ENCODE measurements at regions not wholly inside any gene's neighbourhood (a gene's known extent, or its start where the extent isn't known, plus 50 kb on each side); places are given as distances from the start of the nearest gene placed in this dataset.

DNA sequence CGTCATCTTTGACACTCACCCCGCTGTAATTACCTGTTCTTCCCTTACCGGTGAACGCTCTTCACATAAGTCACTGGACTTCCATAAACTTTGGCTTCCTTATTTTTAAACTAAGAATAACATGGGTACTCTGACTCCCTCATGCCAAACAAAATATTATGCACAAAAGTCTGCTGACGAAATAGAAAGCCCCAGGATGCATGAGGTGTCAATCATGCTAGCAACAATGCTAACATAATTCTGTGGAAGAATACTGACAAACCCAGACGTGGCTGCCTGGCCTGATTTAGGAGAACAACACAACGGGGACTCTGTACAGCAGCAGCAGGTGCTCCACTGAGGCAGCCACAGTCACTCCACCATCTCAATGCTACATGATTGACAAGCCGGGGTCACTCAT lies 137.5 kb downstream of the CCDC71L start:
- TF ChIP-seq, protein P1, sequence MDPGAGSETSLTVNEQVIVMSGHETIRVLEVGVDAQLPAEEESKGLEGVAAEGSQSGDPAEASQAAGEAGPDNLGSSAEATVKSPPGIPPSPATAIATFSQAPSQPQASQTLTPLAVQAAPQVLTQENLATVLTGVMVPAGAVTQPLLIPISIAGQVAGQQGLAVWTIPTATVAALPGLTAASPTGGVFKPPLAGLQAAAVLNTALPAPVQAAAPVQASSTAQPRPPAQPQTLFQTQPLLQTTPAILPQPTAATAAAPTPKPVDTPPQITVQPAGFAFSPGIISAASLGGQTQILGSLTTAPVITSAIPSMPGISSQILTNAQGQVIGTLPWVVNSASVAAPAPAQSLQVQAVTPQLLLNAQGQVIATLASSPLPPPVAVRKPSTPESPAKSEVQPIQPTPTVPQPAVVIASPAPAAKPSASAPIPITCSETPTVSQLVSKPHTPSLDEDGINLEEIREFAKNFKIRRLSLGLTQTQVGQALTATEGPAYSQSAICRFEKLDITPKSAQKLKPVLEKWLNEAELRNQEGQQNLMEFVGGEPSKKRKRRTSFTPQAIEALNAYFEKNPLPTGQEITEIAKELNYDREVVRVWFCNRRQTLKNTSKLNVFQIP (CRISPR knock-in tag; IDR thresholded peaks at IDR 0.05; ENCODE audit: borderline replicate concordance, low read depth) = no peak
- no peak for TF ChIP-seq CSDC2 (CRISPR knock-in tag; IDR thresholded peaks at IDR 0.05)
- TF ChIP-seq SNAI2 (CRISPR knock-in tag; IDR thresholded peaks at IDR 0.05) = no peak

GRCh38 chr7:106522696-106523095 lies 138.3 kb downstream of the CCDC71L start:
- TF ChIP-seq, protein P1 (CRISPR knock-in tag; IDR thresholded peaks at IDR 0.05; ENCODE audit: borderline replicate concordance, low read depth) = no peak
- ATAC-seq = no peak

More for the DNA sequence above, 137.5 kb downstream of the CCDC71L start:
- ATAC-seq = no peak

DNA sequence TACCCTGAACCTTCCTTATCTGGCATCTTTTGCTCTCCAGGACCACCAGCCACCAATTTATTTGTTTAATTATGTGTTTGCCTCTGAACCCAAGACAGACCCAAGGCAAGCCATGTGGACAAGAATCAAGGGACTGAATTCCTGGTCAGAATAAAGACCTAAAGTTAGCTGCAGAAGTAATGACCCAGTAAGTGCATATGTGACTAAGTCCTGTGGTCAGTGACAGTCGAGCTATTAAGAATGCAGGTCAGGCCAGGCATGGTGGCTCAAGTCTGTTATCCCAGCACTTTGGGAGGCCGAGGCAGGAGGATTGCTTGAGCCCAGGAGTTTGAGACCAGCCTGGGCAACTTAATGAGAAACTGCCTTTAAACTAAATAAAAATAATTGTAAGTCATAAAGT lies 139.4 kb downstream of the CCDC71L start:
- TF ChIP-seq ZNF565 (CRISPR knock-in tag; conservative IDR thresholded peaks at IDR 0.05; ENCODE audit: low read depth) (no peak), TOX (CRISPR knock-in tag; IDR thresholded peaks at IDR 0.05; ENCODE audit: borderline replicate concordance) (no peak), SNAI2 (CRISPR knock-in tag; IDR thresholded peaks at IDR 0.05) (no peak), ZNF8 (CRISPR knock-in tag; IDR thresholded peaks at IDR 0.05) (no peak), OSR1 (CRISPR knock-in tag; IDR thresholded peaks at IDR 0.05) (no peak), ZFP30 (CRISPR knock-in tag; IDR thresholded peaks at IDR 0.05) (no peak), CSDC2 (CRISPR knock-in tag; IDR thresholded peaks at IDR 0.05) (no peak)
- TF ChIP-seq, protein P2, sequence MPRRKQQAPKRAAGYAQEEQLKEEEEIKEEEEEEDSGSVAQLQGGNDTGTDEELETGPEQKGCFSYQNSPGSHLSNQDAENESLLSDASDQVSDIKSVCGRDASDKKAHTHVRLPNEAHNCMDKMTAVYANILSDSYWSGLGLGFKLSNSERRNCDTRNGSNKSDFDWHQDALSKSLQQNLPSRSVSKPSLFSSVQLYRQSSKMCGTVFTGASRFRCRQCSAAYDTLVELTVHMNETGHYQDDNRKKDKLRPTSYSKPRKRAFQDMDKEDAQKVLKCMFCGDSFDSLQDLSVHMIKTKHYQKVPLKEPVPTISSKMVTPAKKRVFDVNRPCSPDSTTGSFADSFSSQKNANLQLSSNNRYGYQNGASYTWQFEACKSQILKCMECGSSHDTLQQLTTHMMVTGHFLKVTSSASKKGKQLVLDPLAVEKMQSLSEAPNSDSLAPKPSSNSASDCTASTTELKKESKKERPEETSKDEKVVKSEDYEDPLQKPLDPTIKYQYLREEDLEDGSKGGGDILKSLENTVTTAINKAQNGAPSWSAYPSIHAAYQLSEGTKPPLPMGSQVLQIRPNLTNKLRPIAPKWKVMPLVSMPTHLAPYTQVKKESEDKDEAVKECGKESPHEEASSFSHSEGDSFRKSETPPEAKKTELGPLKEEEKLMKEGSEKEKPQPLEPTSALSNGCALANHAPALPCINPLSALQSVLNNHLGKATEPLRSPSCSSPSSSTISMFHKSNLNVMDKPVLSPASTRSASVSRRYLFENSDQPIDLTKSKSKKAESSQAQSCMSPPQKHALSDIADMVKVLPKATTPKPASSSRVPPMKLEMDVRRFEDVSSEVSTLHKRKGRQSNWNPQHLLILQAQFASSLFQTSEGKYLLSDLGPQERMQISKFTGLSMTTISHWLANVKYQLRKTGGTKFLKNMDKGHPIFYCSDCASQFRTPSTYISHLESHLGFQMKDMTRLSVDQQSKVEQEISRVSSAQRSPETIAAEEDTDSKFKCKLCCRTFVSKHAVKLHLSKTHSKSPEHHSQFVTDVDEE (CRISPR knock-in tag; IDR thresholded peaks at IDR 0.05) = no peak
- ATAC-seq = no peak

DNA sequence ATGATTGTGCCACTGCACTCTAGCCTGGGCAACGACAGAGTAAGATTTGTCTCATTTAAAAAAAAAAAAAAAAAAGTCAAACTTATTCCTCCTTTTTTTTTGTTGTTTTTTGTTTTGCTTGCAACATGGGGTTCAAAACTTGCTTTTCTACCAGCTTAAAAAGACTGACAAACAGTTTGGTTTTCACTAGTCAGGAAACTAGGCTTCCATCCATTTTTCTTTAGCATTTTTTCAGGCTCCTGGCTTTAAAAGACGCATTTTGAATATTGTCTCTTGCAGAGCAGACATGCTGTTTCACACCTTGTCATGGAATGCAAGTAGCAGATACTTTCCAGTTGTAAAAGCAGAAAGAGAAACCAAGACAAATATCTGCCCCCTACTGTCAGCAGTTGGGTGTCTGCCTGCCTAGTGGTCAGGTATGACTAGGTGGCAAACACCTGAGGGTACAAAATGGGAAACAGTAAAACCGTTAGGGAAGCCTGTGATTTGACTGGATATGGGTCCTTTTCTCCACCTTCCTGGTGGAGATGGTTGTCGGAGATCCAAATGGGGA lies 139.9 kb downstream of the CCDC71L start:
- ATAC-seq = no peak
- TF ChIP-seq, protein P3, sequence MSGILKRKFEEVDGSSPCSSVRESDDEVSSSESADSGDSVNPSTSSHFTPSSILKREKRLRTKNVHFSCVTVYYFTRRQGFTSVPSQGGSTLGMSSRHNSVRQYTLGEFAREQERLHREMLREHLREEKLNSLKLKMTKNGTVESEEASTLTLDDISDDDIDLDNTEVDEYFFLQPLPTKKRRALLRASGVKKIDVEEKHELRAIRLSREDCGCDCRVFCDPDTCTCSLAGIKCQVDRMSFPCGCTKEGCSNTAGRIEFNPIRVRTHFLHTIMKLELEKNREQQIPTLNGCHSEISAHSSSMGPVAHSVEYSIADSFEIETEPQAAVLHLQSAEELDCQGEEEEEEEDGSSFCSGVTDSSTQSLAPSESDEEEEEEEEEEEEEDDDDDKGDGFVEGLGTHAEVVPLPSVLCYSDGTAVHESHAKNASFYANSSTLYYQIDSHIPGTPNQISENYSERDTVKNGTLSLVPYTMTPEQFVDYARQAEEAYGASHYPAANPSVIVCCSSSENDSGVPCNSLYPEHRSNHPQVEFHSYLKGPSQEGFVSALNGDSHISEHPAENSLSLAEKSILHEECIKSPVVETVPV (CRISPR knock-in tag; IDR thresholded peaks at IDR 0.05) = no peak
- no peak for TF ChIP-seq CSDC2 (CRISPR knock-in tag; IDR thresholded peaks at IDR 0.05)
- TF ChIP-seq TCF4 (CRISPR knock-in tag; IDR thresholded peaks at IDR 0.05; ENCODE audit: borderline replicate concordance) = no peak
- no peak for TF ChIP-seq ISL1 (CRISPR knock-in tag; IDR thresholded peaks at IDR 0.05)
- TF ChIP-seq ESRRG (CRISPR knock-in tag; IDR thresholded peaks at IDR 0.05) = no peak
- TF ChIP-seq, protein P4, sequence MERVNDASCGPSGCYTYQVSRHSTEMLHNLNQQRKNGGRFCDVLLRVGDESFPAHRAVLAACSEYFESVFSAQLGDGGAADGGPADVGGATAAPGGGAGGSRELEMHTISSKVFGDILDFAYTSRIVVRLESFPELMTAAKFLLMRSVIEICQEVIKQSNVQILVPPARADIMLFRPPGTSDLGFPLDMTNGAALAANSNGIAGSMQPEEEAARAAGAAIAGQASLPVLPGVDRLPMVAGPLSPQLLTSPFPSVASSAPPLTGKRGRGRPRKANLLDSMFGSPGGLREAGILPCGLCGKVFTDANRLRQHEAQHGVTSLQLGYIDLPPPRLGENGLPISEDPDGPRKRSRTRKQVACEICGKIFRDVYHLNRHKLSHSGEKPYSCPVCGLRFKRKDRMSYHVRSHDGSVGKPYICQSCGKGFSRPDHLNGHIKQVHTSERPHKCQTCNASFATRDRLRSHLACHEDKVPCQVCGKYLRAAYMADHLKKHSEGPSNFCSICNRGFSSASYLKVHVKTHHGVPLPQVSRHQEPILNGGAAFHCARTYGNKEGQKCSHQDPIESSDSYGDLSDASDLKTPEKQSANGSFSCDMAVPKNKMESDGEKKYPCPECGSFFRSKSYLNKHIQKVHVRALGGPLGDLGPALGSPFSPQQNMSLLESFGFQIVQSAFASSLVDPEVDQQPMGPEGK (CRISPR knock-in tag; IDR thresholded peaks at IDR 0.05; ENCODE audit: borderline replicate concordance) = no peak
- no peak for TF ChIP-seq ZNF70 (CRISPR knock-in tag; IDR thresholded peaks at IDR 0.05)
- TF ChIP-seq PPARA (CRISPR knock-in tag; IDR thresholded peaks at IDR 0.05; ENCODE audit: borderline replicate concordance) = no peak
- TF ChIP-seq BACH2 (CRISPR knock-in tag; IDR thresholded peaks at IDR 0.05; ENCODE audit: borderline replicate concordance) = no peak

Data from SK-N-SH treated with all-trans-retinoic acid at 6 μM for 48 hours (cell line).